Fibroblast of skin of abdomen (primary cell): ENCODE measurements at regions not wholly inside any gene's neighbourhood (a gene's known extent, or its start where the extent isn't known, plus 50 kb on each side); places are given as distances from the start of the nearest gene placed in this dataset.
"Not testable (repeated sequence)": the region's sequence is repeated elsewhere in the genome, so short reads cannot be mapped to it uniquely, and the experiment has no call there.

Experiments used
- DNase-seq: peaks from one replicate; pipeline ENCODE4 v3.0.0-alpha.2; 2013

DNA sequence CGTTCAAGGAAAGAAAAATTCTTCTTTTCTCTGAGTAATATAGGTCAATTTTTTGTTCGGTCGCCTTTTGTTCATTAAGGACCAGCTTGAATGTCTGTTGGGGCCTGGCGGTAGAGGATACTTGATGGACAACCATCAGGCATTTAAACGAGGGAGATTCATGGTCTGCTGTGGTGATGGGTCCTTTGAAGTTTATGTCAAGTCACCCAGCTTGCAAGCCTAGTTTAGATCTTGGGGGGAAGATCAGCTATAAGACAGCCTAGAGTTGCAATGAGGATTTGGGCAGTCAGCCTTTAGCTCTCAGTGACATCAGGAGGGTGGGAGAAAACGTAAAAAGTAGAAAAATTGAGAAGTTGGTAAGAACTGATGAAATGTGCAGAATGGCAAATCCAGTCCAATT is 80.2 kb upstream of the SPRY4 start:
- DNase-seq: no peak

DNA sequence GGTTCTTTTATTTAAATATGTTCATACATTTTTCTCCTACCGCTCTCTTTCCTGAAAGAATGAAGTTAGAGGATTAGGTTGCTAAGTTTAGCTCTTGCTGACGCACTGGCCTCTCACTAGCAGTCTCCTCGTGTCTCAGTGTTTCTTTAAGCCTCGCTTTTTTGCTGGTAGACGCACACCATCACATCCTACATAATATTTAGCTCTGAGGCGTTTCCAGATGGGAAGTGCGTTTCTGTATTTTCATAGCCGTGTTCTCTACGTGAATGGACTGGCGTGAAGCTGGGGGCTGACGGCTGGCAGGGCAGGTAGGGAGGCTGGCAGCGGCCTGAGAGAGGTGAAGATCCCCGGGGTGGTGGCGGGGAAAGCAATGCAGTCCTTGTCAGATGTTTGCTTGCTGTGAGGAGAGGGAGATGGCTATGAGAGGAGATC is 79.2 kb upstream of the SPRY4 start:
- peak; percentile 63 for DNase-seq

DNA sequence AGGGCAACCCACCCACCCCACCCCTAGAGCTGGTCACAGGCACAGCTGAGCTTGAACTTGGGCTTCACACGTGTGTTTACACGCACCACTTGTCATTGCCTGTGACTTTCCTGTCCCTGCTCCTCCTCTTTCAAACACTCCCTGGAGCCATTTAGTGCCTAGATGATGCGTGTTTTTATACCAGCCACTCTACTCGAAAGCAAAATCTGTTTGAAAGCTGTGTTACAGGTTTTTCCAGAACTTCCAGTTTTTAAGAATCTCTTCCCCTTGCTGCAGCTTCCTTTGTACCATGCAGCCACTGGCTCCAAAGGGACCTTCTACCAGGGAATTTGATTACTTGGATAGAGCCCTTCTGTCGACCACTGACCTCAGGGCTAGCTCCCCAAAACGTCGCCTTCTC is 78.8 kb upstream of the SPRY4 start:
- DNase-seq: no peak

DNA sequence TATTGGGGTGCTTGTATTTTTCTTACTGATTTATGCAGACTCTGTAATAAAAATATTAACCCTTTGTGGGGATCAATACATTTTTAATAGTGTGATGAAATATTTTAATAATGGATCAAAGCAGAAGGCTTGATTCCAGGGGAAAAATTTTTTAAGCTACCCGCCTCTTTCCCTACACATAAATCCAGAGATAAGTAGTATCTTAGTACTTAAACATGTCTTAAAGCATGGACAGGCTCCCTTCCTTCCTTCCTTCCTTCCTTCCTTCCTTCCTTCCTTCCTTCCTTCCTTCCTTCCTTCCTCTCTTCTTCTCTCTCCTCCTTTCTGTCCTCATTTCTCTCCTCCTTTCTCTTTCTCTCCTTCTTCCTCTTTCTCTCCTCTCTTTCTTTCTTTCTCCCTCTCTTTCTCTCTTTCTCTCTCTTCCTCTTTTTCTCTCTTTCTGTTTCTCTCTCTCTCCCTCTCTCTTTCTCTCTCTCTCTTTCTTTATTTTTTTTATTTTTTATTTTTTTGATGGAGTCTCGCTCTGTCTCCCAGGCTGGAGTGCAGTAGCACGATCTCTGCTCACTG is 78.0 kb upstream of the SPRY4 start:
- DNase-seq: no peak

DNA sequence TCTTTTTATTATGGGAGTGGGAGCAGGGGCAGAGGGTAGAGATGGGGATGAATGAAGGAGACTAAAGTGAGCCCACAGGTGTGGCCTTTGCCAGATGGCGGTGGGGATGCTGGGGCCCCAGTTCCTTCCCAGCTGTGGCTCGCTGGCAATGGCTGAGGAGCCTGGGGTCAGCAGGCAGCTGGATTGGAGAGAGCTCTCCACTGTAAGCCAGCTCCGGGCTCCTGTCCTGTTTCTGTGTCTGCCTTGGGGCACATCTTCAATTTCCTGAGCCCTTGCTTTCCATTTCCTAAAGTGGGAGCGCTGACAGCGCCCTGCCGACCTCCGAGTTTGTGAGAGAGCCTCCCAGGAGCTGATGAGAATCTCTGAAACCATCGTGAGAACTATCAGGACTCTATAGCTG is 75.6 kb upstream of the SPRY4 start:
- DNase-seq: no peak

DNA sequence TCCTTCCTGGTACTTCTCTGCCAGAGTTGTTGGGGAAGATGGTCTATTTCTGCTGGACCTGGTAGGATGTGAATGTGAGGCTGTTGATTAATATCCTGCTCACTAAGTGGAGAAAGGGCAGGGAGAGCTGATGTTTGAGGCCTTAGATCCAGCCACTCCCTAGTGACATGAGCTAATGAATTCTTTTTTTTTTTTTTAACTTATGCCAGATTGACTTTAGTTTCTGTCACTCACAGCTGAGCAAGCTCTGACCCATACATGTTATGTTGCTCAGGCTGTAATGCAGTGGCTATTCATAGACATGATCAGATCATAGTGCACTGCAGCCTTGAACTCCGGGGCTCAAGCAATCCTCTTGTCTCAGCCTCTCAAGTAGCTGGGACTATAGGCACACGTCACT is 75.1 kb upstream of the SPRY4 start:
- no peak for DNase-seq

DNA sequence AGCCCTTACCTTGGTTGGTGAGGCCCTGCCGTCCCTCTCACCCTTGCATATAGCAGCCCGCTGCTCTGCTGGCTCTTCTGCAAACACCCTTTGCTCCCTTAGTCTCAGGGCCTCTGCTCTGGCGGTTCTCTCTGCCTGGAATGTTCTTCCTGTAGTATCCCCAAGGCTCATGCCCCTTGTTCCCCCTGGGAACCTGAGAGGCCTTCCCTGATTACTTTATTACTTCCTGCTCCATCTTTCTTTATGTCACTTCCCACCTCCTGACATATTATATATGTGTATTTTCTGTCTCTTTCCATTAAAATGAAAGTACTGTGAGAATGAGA is 73.9 kb upstream of the SPRY4 start:
- DNase-seq: no peak

DNA sequence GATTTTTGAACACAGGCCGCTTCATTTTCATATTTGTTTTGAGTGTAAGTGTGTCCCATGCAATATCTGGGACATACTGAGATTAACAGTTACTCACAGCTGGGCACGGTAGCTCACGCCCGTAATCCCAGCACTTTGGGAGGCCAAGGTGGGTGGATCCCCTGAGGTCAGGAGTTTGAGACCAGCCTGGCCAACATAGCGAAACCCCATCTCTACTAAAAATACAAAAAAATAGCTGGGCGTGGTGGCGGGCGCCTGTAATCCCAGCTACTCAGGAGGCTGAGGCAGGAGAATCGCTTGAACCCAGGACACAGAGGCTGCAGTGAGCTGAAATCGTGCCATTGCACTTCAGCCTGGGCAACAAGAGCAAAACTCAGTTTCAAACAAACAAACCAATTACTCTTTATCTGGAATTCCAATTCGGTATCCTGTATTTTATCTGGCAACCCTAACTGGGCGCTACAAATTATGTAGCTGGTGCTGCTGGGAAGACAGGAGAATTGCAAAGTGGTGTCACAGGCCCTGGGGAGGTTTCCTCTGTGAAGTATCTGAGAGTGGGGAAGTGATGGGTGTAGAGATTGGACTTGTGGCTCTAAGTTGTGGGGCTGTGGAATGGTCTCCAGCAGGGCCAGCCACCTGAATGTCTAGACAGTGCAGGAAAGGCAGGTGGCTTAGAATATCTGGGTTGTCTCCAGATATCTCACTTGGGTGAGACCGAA is 73.3 kb upstream of the SPRY4 start:
- not testable (repeated sequence) for DNase-seq

DNA sequence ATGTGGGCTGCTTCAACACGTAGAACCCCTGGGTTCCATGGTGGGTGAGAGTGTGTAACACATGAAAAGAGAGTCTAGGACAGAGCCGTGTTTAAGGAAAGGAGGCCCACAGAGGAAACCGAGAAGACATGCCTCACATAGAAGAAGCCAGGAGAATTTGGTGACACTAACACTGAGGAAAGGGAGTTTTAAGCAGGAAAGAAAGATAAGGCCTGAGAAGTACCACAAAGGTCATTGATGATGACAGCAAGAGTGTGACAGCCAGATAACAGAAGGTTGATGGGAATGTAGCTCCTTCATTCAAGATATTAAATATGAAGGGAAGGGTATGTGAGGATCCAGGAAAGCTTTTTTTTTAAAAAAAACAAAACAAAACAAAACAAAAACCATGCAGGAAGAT is 72.4 kb upstream of the SPRY4 start:
- DNase-seq: no peak

DNA sequence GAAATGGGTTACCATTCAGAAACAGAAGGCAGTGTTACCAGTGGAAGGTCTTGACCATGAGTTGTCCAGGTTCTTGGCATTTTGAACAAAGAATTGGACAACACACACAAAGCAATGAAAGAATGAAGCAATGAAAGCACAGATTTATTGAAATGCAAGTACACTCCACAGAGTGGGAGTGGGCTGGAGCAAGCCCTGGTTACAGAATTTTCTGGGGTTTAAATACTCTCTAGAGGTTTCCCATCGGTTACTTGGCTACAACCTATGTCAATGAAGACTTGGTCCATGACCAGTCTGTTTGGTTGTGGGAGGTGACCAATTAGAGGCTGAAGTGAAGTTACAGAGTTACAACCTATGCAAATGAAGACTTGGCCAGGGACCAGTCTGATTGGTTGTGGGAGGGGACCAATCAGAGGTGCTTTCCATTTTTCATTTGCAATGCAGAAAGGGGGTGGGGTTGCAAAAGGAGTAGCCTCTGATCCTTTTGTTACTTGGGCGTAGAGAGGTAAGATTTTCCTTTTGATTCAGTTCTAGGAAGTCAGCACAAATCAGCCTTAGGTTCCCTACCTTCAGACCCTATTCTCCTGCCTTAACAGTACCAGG is 71.7 kb upstream of the SPRY4 start:
- DNase-seq: no peak

DNA sequence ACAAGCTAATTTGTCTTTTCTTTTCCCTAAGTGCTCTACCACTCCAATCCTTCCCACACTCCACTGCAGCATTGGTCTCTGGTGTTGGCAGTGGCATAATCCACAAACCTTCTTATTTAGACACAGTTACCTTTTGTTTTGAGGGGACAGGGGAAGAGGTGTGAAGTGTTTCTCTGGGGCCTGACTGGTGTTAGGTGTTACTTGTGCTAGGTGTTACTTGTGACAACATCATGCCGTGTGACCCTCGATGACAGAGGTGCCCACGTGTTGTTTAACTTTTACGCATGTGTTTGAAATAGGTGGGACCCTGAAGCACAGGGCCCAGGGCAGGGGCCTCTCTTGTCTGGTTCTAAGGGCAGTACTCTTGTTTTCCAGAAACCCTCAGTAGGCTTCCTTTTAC is 70.5 kb upstream of the SPRY4 start:
- DNase-seq: no peak

DNA sequence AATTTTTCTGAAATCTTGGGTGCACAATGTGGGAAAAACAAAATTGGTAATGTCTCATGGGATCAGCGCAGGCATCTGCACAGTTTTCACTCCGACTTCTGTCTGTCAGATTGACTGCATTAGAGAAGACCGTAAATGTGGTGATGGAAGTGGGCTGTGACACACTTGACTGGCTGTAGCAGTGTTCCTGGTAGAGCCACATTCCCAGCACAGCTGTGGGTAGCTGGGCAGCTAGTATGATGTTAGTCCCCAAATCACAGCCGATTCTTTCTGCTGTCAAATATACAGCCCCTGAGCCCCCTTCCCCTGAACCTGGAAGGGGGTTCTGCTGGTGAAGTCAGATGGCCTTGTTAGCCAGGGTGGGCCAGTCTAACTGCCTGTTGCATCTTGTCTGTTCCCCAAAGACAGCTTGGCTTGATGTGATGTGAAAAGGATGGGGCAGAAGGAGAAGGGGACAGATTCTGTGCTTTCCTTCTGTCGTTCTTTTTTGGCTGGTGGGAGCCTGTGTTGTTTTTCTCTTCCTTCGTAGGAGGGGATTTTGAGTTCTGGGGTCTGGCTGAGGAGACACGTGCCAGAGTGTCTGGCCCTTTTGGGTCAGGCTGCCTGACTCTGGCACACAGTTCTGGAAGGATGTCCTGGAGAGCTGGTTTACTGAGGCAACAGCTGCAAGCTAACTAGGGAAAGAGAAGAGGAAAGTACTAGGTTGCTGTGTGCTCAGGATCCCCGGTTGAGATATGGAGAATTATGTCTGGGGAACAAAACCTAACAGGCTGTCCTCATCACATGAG is 66.4 kb upstream of the SPRY4 start:
- peak; percentile 33 for DNase-seq

DNA sequence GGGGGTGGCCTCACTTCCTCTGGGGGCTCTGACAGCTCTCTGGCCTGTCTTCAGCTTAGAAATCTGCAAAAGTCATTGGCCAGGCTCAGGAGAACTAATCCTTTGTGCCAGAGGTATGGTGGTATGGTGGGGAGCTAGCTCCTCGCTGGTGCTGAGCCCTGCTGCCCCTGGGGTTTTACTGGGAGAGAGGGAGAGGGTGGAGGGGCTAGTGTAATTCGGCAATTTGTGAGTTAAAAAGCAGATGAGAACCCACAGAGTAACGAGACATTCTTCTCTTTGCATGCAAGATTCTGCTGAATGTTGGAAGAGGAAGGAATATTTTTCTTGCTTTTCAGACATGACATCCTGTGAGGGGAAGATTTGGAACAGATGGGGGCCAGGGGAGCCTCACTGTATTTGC is 65.5 kb upstream of the SPRY4 start:
- DNase-seq: peak; percentile 54

DNA sequence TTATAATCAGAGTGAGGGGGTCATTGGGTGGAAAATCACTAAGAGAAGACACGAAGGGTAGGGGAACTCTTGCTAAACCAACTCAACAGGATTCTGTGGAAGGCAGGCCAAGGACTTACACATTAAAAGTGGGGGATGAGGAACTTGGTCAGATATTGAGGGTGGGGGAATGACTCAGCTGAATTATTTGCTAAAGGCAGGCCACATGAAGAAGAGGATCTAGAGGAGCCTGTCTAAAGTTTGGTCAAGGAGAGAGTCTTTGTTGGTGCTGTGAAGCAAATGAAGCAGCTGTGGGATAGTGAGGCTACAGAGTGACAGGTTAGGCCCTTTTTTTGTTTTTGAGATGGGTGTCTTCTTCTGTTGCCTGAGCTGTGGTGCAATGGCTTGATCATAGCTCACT is 63.9 kb upstream of the SPRY4 start:
- peak; percentile 47 for DNase-seq

DNA sequence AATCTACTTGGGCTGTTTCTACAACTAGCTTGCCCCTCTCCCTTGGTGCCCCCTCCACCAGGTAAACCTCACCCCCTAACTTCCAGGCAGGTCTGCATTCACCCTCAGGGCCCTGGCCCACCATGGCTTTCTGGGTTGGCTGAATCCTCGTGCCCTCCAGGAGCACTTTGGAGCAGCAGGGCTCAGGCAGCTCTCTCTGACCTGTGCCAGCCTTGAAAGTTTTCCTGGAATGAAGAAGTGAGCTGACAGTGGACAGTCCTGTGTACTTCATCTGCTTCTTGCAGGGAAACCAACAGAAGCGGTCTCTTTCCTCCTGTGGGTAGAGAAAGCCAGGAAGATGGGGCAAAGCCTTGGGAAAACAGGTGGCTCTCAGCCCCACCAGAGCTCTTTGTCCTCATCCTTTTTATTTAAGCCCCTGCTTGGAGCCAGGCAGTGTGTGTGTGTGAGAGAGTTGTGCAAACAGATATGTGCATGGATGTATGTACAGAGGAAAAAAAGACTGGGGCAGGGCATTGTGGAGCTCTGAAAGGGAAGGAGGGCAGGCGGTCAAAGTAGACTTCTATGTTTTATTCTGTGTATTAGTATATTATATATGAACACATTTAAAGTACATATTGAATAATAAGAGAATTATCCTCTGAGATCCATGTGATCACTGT is 62.3 kb upstream of the SPRY4 start:
- no peak for DNase-seq

DNA sequence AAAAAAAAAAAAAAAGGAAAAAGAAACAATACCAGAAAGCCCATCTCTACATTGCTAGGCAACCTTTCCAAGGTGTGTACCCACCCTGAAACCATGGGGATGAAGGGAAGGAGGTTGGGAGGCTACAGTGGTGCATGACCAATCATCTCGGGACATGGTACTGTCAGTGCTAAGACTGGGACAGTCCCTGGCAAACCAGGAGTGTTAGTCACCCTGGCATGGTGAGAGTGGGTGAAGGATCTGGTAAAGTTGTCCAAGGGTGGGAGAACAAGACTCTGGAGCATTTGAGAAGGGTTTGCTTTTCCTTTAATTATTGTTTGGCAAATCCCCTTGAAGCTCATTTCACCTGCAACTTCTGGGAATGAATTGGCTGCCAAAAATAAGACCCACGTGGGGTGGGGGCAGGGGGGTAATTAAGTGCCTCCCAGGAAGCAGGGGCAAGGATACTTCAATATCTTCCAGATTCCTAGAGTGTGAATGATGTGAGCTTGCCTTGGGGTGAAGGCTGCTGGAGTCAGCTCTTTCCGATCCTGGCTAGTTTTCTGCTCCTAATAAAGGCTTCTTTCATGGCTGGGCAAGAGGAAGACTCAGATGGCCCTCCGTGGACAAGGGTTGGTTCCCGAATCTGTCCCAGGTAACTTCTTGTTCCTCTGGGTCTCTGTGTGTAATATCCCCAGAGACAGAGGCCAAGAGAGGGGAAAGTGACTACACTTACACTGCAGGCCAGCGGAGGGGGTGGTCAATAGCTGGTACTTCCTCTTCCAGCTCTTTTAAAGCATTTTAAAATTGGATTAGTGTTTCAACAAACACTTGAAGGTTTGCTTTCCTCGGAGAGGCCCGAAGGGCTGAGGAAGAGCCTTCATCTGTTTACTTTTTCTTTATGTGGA is 61.6 kb upstream of the SPRY4 start:
- no peak for DNase-seq

DNA sequence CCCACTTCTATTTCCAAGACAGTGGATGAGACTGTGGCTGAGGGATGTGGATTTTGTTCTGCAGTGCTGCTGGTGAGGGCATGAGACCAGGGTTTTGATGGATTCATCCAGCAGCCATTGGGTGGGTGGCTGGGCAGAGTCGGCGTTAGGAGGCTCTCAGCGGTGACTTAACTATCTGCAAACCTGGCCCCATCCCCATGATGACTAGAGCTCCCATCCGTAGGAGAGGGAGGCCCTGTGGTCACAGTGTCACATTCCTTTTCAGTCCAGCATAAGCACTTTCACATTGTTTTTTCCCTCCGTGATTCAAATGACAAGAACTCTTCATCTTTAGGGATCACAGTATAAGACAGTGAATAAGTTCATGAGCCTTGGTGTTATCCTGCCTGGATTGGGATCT is 60.4 kb upstream of the SPRY4 start:
- DNase-seq: peak; percentile 80

DNA sequence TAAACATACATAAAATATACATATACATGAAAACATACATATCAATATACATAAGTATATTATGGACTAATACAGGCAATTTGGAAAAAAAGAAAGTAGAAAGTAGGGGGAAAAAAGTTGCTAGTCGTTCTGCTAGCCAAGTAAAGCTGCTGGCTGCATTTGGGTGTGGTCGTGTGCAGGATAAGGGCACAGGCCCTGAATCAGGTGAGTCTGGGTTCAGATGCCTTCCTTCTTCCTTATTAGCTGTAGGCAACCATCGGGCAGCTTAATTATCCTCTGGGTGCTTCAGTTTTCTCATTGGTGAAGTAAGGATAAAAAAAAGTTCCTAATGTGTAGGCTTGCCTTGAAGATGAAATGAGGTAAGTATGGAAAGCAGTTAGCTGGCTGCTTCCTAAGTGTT is 59.2 kb upstream of the SPRY4 start:
- no peak for DNase-seq

DNA sequence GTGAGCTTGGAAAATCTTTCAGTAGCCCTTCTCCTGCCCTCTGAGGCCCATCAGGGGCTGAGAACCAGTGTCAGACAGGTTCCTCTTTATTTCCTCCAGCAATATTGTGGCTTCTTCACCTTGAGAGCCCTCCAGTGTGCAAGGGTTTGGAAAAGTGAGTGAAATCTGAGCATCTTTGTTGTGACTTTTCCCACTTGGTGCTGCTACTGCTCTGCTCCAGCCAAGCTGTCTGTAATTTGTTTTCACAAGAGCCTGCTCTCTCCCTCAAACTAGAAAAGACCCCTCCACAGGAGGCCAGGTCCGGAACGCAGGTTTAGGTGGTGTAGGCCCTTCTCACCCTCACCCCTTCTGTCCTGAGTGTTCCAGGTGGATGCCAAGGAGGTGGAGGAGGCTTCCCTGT is 57.4 kb upstream of the SPRY4 start:
- DNase-seq: no peak

DNA sequence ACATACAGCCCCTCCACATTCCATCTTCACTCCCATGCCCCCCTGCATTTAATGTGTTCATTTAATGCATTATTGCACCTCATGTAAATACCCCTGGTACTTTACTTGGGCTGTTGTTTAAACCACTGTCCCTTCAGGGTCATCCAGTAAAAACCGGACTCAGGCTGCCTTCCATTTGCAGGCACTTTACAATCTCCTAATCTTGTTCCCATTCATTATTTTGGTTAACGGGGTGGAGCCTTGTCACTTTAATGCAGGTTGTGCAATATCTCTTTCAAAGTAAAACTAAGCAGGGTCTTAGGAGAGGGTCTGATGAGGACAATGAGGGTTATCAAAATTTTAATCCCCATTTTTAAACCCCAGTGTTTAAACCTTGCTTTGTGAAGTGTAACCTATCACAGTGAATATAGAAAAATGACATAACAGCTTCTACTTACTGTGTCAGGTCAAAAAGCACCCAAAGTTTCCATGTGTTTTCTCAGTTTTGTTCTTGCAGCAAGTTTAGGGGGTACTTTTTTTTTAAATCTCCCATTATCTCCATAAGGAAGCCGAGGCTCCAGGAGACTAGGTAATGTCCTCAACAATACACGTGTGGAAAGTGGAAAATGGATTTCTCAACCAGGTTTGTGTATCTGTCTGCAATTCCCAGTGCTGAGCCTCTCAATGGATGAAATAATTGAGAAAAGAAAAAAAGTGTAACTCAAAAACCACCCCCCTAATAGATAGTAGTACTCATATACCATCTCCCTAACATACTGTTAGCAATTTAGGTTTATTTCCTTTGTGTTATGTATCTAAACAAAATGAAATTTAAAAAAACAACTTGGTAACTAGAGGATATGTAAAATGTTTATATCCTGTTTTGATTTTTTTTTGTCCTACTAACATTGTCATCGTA is 54.2 kb upstream of the SPRY4 start:
- DNase-seq: no peak

DNA sequence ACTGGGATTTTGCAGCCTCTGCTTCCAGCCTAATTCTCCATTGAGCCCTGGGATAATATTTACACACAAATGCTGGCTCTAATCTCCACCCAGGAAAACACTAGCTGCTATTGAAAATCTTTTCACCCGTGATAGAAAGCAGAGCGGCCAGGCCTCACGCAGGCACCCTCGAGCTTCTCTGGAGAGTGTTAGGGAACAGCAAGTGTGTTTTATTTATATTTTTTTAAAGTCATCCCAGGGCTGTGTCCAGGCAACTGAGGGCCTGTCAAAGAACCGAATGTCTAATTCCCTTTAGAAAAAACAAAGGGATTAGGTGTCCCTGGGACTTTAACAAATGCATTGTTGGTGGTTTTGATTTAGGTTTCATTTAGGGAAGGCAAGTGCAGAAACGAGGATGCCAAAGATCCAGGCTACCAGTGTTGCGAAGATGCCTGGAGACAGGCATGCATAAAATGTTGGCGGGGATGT is 51.2 kb upstream of the SPRY4 start:
- no peak for DNase-seq
